PC-9 (cell line): ENCODE measurements at regions not wholly inside any gene's neighbourhood (a gene's known extent, or its start where the extent isn't known, plus 50 kb on each side); places are given as distances from the start of the nearest gene placed in this dataset.

Experiments used
- EZH2 ChIP-seq: fragments of 200-600 bp; sonication (generic); IDR thresholded peaks from 2 replicates; pipeline ENCODE4 v1.8.0; 2017; ENCODE audit warnings: antibody characterized with exemption, low read depth
- TF ChIP-seq, protein P1 (sequence below): fragments of 200-600 bp; sonication (generic); conservative IDR thresholded peaks from 2 replicates; pipeline ENCODE4 v1.6.1; 2017; ENCODE audit warnings: mixed run types, antibody characterized with exemption, mild to moderate bottlenecking, moderate library complexity

DNA sequence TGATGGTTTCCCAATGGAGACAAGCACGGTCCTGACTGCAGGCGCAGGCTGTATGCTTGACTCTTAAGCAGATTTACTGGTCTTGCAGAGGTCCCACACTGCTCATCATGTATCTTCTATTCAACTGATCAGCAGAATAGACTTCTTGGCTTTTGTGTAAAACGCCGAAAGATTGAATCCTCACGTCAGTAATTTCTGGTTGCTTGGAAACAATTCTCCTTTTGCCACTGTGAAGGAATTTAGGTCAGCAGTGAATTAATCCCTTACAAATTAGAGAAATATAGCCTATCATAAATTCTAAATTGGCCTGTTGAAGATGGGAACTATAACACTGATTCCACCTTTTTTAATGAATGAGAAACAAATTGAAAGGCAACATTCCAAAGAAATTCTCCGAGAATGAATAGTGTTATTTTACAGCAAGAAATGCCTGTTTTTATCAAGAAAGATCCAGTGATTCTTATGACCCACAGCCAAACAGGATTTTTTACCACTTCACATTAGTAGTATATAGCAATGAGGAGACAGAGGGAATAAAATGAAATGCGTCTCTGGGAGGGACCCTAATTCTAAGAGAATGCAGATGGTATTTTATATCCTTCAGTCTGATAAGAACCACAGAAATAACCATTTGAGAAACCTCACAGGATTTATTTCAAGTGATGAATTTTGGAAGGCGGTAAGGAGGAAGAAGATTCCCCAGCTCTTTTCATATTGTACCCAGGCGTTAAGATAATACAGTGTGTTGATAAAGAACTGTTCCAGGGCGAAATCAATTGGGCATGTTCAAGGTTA is 362.5 kb downstream of the RAB38 start:
- TF ChIP-seq, protein P1, sequence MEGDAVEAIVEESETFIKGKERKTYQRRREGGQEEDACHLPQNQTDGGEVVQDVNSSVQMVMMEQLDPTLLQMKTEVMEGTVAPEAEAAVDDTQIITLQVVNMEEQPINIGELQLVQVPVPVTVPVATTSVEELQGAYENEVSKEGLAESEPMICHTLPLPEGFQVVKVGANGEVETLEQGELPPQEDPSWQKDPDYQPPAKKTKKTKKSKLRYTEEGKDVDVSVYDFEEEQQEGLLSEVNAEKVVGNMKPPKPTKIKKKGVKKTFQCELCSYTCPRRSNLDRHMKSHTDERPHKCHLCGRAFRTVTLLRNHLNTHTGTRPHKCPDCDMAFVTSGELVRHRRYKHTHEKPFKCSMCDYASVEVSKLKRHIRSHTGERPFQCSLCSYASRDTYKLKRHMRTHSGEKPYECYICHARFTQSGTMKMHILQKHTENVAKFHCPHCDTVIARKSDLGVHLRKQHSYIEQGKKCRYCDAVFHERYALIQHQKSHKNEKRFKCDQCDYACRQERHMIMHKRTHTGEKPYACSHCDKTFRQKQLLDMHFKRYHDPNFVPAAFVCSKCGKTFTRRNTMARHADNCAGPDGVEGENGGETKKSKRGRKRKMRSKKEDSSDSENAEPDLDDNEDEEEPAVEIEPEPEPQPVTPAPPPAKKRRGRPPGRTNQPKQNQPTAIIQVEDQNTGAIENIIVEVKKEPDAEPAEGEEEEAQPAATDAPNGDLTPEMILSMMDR: no peak
- no peak for TF ChIP-seq EZH2
